H1 (cell line): ENCODE measurements at regions not wholly inside any gene's neighbourhood (a gene's known extent, or its start where the extent isn't known, plus 50 kb on each side); places are given as distances from the start of the nearest gene placed in this dataset.

Experiments used
- CTCF ChIA-PET: fragments of 300-600 bp; sonication (Branson Sonifier 250); formaldehyde crosslinking; loops from one replicate; lab custom pipeline; 2021; ENCODE audit not compliant: partially characterized antibody; lab: Charles Lee
- POLR2A ChIA-PET: fragments of 300-600 bp; sonication (Branson Sonifier 250); formaldehyde crosslinking; loops from one replicate; lab custom pipeline; 2021; ENCODE audit warnings: inconsistent platforms; ENCODE audit not compliant: partially characterized antibody; lab: Charles Lee
- DNase-seq, 2 experiments: peaks; one replicate each; pipeline versions ENCODE4 v3.0.0 to v3.0.0-alpha.2; 2010 to 2022; ENCODE audit warnings: low spot score in 2 of 2, low read depth in 1 of 2, mixed read lengths in 1 of 2
- FAIRE-seq: peaks from 2 replicates; lab custom pipeline; 2011; peaks lifted over from hg19 to GRCh38; lab: Jason Lieb, UNC
- H2AFZ ChIP-seq: 2 replicates; pipeline ENCODE4 v1.8.1; 2012; ENCODE audit warnings: low read length, inconsistent platforms
- H2AK5ac ChIP-seq: 2 replicates; pipeline ENCODE4 v1.6.1; 2013; ENCODE audit warnings: low read depth, low read length
- H2BK120ac ChIP-seq: replicated peaks from 2 replicates; pipeline ENCODE3; 2013; ENCODE audit warnings: low read depth, low read length, inconsistent platforms
- H2BK12ac ChIP-seq: 2 replicates; pipeline ENCODE4 v1.6.1; 2013; ENCODE audit warnings: low read depth, low read length
- H2BK15ac ChIP-seq: 2 replicates; pipeline ENCODE4 v1.6.1; 2013; ENCODE audit warnings: low read length
- H2BK20ac ChIP-seq: 2 replicates; pipeline ENCODE4 v1.6.1; 2013; ENCODE audit warnings: low read length
- H2BK5ac ChIP-seq: 2 replicates; pipeline ENCODE4 v1.6.1; 2013; ENCODE audit warnings: low read depth, low read length
- H3K14ac ChIP-seq: 2 replicates; pipeline ENCODE4 v1.6.1; 2013; ENCODE audit warnings: inconsistent platforms; ENCODE audit not compliant: insufficient read length
- H3K18ac ChIP-seq: 2 replicates; pipeline ENCODE4 v1.6.1; 2013; ENCODE audit warnings: low read length; ENCODE audit errors: extremely low read depth
- H3K23ac ChIP-seq: 2 replicates; pipeline ENCODE4 v1.6.1; 2013; ENCODE audit warnings: inconsistent platforms; ENCODE audit not compliant: insufficient read length
- H3K23me2 ChIP-seq: 2 replicates; pipeline ENCODE4 v1.6.1; 2013; ENCODE audit warnings: low read depth, low read length
- H3K27ac ChIP-seq: 2 replicates; pipeline ENCODE4 v1.6.1; 2011; ENCODE audit warnings: low read depth, low read length, inconsistent platforms
- H3K27me3 ChIP-seq, 4 experiments: replicated peaks in 1 of 4; 1 replicate in 1 of 4; 2 replicates in 3 of 4; pipeline versions ENCODE4 v1.6.1 to v1.8.1; 2011 to 2013; ENCODE audit warnings: low read length in 3 of 4, mild to moderate bottlenecking in 3 of 4, inconsistent platforms in 2 of 4, mixed read lengths in 2 of 4, moderate library complexity in 1 of 4; ENCODE audit not compliant: control insufficient read depth in 3 of 4, insufficient read depth in 3 of 4; ENCODE audit errors: extremely low read depth in 1 of 4
- H3K36me3 ChIP-seq, 4 experiments: 2 replicates each; pipeline versions ENCODE4 v1.6.1 to v1.8.1; 2011 to 2013; ENCODE audit warnings: mild to moderate bottlenecking in 4 of 4, low read length in 3 of 4, moderate library complexity in 2 of 4, control low read depth in 1 of 4, inconsistent platforms in 1 of 4; ENCODE audit not compliant: insufficient read depth in 4 of 4, control insufficient read depth in 2 of 4
- H3K4ac ChIP-seq: replicated peaks from 2 replicates; pipeline ENCODE3; 2013; ENCODE audit warnings: low read length, low read depth, mixed read lengths, inconsistent platforms; ENCODE audit not compliant: insufficient read length
- H3K4me1 ChIP-seq, 4 experiments: replicated peaks in 1 of 4; 1 replicate in 1 of 4; 2 replicates in 3 of 4; pipeline versions ENCODE4 v1.6.1 to v1.8.1; 2011 to 2013; ENCODE audit warnings: low read length in 3 of 4, inconsistent platforms in 2 of 4, mixed read lengths in 1 of 4; ENCODE audit not compliant: insufficient read depth in 4 of 4, control insufficient read depth in 3 of 4
- H3K4me2 ChIP-seq, 2 experiments: 2 replicates each; pipeline versions ENCODE4 v1.6.1 to v1.8.1; 2011 to 2013; ENCODE audit warnings: low read depth in 2 of 2, low read length in 2 of 2, control low read depth in 1 of 2, inconsistent platforms in 1 of 2, mild to moderate bottlenecking in 1 of 2; ENCODE audit not compliant: insufficient read depth in 1 of 2
- H3K4me3 ChIP-seq, 4 experiments: fragments of 200-600, 300-600 bp in 1 of 4; sonication (generic), shearing (Covaris generic), sonication (Bioruptor Twin) in 1 of 4; 2 replicates each; pipeline versions ENCODE4 v1.5.1 to v1.8.1; 2011 to 2016; ENCODE audit warnings: low read length in 4 of 4, low read depth in 3 of 4, control low read depth in 2 of 4, inconsistent platforms in 2 of 4, mild to moderate bottlenecking in 2 of 4, mixed read lengths in 1 of 4, moderate library complexity in 1 of 4; ENCODE audit not compliant: insufficient read depth in 2 of 4; ENCODE audit errors: extremely low read depth in 1 of 4
- H3K56ac ChIP-seq: replicated peaks from 2 replicates; pipeline ENCODE3; 2013; ENCODE audit warnings: low read depth, mild to moderate bottlenecking, mixed read lengths, low read length, inconsistent platforms; ENCODE audit not compliant: insufficient read length
- H3K79me1 ChIP-seq: 2 replicates; pipeline ENCODE4 v1.6.1; 2013; ENCODE audit warnings: low read depth, low read length, control low read depth
- H3K79me2 ChIP-seq, 2 experiments: 2 replicates each; pipeline versions ENCODE4 v1.6.1 to v1.8.1; 2012 to 2013; ENCODE audit warnings: low read length in 2 of 2, mild to moderate bottlenecking in 2 of 2, inconsistent platforms in 1 of 2; ENCODE audit not compliant: insufficient read depth in 2 of 2, control insufficient read depth in 1 of 2
- H3K9ac ChIP-seq, 4 experiments: replicated peaks in 1 of 4; 1 replicate in 1 of 4; 2 replicates in 3 of 4; pipeline versions ENCODE4 v1.6.1 to v1.8.1; 2011 to 2013; ENCODE audit warnings: low read depth in 3 of 4, low read length in 3 of 4, control low read depth in 2 of 4, mild to moderate bottlenecking in 2 of 4, moderate library complexity in 2 of 4, inconsistent platforms in 1 of 4; ENCODE audit errors: extremely low read depth in 1 of 4
- H3K9me3 ChIP-seq, 2 experiments: 2 replicates each; pipeline versions ENCODE4 v1.6.1 to v1.8.1; 2012 to 2013; ENCODE audit warnings: mild to moderate bottlenecking in 2 of 2, moderate library complexity in 2 of 2, control low read depth in 1 of 2, inconsistent platforms in 1 of 2, low read depth in 1 of 2, low read length in 1 of 2, mixed read lengths in 1 of 2; ENCODE audit not compliant: insufficient read depth in 2 of 2
- H4K20me1 ChIP-seq, 2 experiments: replicated peaks in 1 of 2; 2 replicates each; pipeline versions ENCODE3 to v1.8.1; 2011 to 2013; ENCODE audit warnings: inconsistent platforms in 2 of 2, low read length in 2 of 2, mild to moderate bottlenecking in 1 of 2; ENCODE audit not compliant: insufficient read depth in 2 of 2, control insufficient read depth in 1 of 2
- H4K5ac ChIP-seq: 2 replicates; pipeline ENCODE4 v1.6.1; 2013; ENCODE audit warnings: low read length, low read depth, mixed read lengths, inconsistent platforms; ENCODE audit not compliant: insufficient read length
- H4K8ac ChIP-seq: 2 replicates; pipeline ENCODE4 v1.8.0; 2013; ENCODE audit warnings: mild to moderate bottlenecking, moderate library complexity, low read length, inconsistent platforms; ENCODE audit not compliant: insufficient read depth; ENCODE audit errors: extremely low read depth
- H4K91ac ChIP-seq: replicated peaks from 2 replicates; pipeline ENCODE3; 2013; ENCODE audit warnings: low read length, mixed read lengths, inconsistent platforms; ENCODE audit not compliant: insufficient read length
- ATF2 ChIP-seq: IDR thresholded peaks from 2 replicates; pipeline ENCODE4 v1.6.1; 2012; ENCODE audit warnings: low read length, inconsistent platforms
- BCL11A ChIP-seq, 2 experiments: IDR thresholded peaks; one replicate each; pipeline ENCODE4 v1.6.1; 2011; ENCODE audit warnings: low read depth in 2 of 2, low read length in 2 of 2, mild to moderate bottlenecking in 2 of 2
- JUND ChIP-seq: IDR thresholded peaks from 2 replicates; pipeline ENCODE4 v1.6.1; 2011; ENCODE audit warnings: mild to moderate bottlenecking, improper control_type of control experiment, low read length
- RAD21 ChIP-seq, 2 experiments: IDR thresholded peaks in 1 of 2; conservative IDR thresholded peaks in 1 of 2; 2 replicates each; pipeline ENCODE4 v1.6.1; 2011; ENCODE audit warnings: low read depth in 2 of 2, low read length in 2 of 2, improper control_type of control experiment in 1 of 2, inconsistent platforms in 1 of 2, mild to moderate bottlenecking in 1 of 2, moderate library complexity in 1 of 2
- RNF2 ChIP-seq: fragments of 200-900, 300-1000 bp; sonication (generic); IDR thresholded peaks from 2 replicates; pipeline ENCODE4 v1.7.1; 2016; ENCODE audit warnings: borderline replicate concordance, low read depth, mild to moderate bottlenecking, antibody characterized with exemption, low read length; ENCODE audit not compliant: poor library complexity, severe bottlenecking; ENCODE audit errors: missing control alignments
- SP2 ChIP-seq: IDR thresholded peaks from 2 replicates; pipeline ENCODE4 v1.6.1; 2012; ENCODE audit warnings: mild to moderate bottlenecking, low read length, inconsistent platforms
- WGBS, 2 experiments: shearing (Covaris generic) in 1 of 2; methylation state at CpG; one replicate each; pipeline versions ENCODE4 v1.1.6 to v1.1.7; 2013 to 2015; ENCODE audit warnings: low lambda C conversion rate in 2 of 2, mixed read lengths in 2 of 2, inconsistent platforms in 1 of 2, low coverage in 1 of 2, missing lambda C conversion rate in 1 of 2; ENCODE audit not compliant: insufficient replicate concordance in 2 of 2, insufficient coverage in 1 of 2, insufficient read length in 1 of 2; ENCODE audit errors: extremely low coverage in 1 of 2, missing lambda C conversion rate in 1 of 2; 5-methylcytosine and 5-hydroxymethylcytosine counted together
- TF ChIP-seq, protein P1 (sequence below): IDR thresholded peaks from 2 replicates; pipeline ENCODE4 v1.6.1; 2011; ENCODE audit warnings: low read depth, mild to moderate bottlenecking, low read length; ENCODE audit not compliant: insufficient read depth

- DNase-seq, result no peak
- H3K27me3 ChIP-seq, result no peaks in the 10 kb centered on the region
- no peaks in the 10 kb centered on the region for H4K20me1 ChIP-seq
- H3K4me1 ChIP-seq, result no peaks in the 10 kb centered on the region; a peak in 1 of 7 replicates
- FAIRE-seq, result no peak
- H2BK20ac ChIP-seq, result no peak overlapping the region
- no peaks in the 10 kb centered on the region for H3K79me1 ChIP-seq
- H3K56ac ChIP-seq, result no peak overlapping the region
- no peaks in the 10 kb centered on the region for H3K9me3 ChIP-seq
- H3K36me3 ChIP-seq, result no peaks in the 10 kb centered on the region
- no peak overlapping the region for H2BK15ac ChIP-seq
- ChIA-PET CTCF (no interaction called here), POLR2A (no interaction called here)
- no peak overlapping the region for H3K14ac ChIP-seq
- WGBS, 2 experiments, result 88% methylated on average over 4 of the region's 4 CpGs; no CpG with 5 or more reads in 1 of the 2 experiments
- no peak overlapping the region for H3K4me3 ChIP-seq
- no peak overlapping the region for H4K5ac ChIP-seq
- H3K23ac ChIP-seq, result no peak overlapping the region
- H3K9ac ChIP-seq, result no peak overlapping the region
- H2BK5ac ChIP-seq, result no peak overlapping the region
- no peak overlapping the region for H3K4ac ChIP-seq
- no peak overlapping the region for H2BK12ac ChIP-seq
- no peak overlapping the region for H3K4me2 ChIP-seq
- no peak overlapping the region for H4K91ac ChIP-seq
- H3K18ac ChIP-seq, result no peak overlapping the region
- H2AFZ ChIP-seq, result no peak overlapping the region
- H3K23me2 ChIP-seq, result no peaks in the 10 kb centered on the region
- TF ChIP-seq JUND, result no peak
- TF ChIP-seq ATF2, result no peak
- TF ChIP-seq, protein P1, sequence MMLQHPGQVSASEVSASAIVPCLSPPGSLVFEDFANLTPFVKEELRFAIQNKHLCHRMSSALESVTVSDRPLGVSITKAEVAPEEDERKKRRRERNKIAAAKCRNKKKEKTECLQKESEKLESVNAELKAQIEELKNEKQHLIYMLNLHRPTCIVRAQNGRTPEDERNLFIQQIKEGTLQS, result no peak
- TF ChIP-seq BCL11A (IDR thresholded peaks at IDR 0.05; ENCODE audit: low read depth in 2 of 2, low read length in 2 of 2), result no peak
- no peak for TF ChIP-seq RNF2
- no peak for TF ChIP-seq SP2
- no peak for TF ChIP-seq RAD21 (IDR thresholded peaks at IDR 0.05 in 1 of 2, conservative IDR thresholded peaks at IDR 0.05 in 1 of 2; ENCODE audit: low read depth in 2 of 2, low read length in 2 of 2)
- H3K27ac ChIP-seq, result no peak overlapping the region
- H2AK5ac ChIP-seq, result no peak overlapping the region
- no peak overlapping the region for H2BK120ac ChIP-seq
- H3K79me2 ChIP-seq, result no peaks in the 10 kb centered on the region
- no peak overlapping the region for H4K8ac ChIP-seq
Observed at GRCh38 chr13:33445476-33445875, 159.9 kb upstream of the STARD13 start.
